SHP77 treated with DMSO at 0.1 percent for 48 hours (cell line): ENCODE measurements at regions not wholly inside any gene's neighbourhood (a gene's known extent, or its start where the extent isn't known, plus 50 kb on each side); places are given as distances from the start of the nearest gene placed in this dataset.

Experiments used
- DNase-seq: peaks from one replicate; lab custom pipeline; 2025; lab: John Stamatoyannopoulos, UW

DNA sequence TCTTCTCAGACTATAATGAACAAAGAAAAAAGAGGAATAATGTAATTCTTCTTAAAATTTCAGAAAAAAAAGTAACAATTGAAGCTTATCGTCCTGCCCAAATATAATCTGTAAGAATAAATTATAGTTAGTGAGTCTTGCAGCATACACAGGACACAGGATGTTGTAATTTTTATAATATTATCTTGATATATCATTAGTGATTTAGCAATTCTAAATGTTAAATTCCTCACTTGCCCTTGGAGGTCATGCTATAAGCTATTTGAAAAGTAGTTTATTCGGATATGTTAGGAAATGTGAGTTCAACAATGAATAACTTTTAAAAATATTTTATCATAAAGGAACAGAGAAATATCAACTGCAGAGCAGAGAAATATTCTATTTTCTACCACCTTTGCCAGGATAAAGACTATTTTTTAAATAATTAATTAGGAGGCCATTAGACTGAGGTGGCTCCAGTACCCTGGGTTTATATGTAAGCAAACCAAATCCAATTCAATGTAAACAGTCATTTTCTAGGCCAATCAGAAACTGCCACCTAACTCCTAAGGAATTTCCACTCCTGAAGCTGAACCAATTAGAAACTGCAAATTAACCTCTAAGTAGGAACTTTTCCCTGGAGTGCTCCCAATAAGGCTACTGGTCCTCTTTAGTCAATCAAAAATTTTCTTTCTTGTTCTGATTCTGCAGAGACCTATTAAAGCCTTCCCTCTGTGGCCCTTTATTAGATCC, 1109.3 kb downstream of the ROBO2 start:
- DNase-seq: no peak

DNA sequence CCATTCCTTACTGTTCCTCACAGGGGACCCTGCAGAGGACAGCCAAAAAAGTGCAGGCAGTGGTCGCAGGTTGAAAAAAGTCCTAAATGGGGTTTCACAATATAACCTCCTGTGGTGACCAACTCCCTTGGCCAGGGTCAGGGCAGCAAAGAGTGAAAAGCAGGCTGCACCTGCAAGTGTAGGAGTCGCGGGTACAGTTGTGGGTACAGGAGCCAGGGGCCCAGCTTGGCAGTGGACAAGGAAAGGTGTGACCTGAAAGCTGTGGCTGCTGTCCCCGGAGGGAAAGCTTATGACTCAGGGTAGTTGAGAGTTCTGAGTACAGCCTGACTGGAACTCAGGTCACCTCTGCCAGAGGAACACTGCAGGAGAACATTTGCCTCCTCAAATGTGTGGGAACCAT, 1114.1 kb downstream of the ROBO2 start:
- DNase-seq: no peak

DNA sequence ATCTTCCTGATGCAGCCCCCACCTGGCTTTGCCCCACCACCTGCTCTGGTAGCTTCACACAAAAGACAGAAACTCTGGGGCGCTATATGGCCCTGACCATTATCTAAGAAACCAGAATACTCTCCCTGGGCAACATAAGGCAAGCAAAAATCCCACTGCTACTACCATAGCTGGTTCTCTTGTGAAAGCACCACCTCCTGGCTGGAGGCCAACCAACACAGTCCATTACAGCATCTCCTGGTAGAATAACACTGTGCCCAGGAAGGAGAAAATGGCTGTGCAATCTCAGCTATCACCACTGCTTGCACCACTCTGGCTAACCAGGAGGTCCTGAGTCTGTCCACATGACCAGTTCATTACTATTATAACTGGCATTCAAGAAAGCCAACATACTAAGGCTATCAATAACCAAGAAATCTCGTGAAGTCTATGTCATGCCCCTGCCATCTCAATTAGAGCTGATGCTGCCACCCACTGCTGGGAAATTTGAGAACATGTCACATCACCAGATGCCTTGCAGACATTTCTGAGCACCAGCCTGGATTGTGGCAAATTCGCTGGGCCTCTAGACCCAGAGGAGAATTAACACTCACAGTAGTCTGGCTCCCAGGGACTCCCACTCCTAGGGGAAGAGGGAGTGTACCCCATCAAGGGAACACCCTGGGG, 1114.8 kb downstream of the ROBO2 start:
- DNase-seq: no peak

DNA sequence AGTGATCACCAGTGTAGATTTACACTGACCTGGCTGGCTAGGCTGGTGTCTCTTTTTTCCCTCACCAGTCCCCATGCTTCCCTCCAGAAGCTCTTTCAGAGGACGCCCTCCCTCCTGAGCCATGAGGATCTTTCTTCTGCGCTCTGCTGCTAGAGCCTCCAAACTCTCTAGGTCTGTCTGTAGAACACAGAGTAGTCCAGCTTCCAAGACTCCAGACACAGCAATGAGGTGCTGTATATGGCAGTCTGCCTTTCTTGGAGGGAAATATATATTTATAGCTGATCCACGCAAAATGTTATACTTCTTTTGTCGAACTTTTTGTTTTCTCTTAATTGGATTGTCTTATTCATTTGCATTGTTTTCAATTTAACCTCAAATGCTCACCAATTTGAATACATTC, 1121.8 kb downstream of the ROBO2 start:
- no peak for DNase-seq

DNA sequence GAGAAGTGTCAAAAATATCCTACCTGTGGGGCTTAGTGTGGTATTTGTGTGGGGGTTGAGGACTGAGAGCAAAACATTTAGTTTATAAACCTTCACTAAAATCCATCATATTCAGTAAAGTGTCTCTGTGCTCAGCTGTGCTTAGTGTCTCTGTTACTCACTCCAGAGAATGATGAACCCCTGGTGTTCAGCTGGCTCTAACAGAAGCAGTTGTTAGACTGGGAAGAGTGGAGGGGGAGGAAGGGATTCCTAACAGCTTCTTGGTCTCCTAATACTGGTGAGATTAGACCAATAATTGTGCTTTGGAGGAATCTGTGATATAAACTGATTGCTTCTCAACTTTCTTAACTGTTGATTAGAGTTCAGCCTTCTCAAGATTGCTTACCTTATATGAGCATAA, 1123.5 kb downstream of the ROBO2 start:
- no peak for DNase-seq

DNA sequence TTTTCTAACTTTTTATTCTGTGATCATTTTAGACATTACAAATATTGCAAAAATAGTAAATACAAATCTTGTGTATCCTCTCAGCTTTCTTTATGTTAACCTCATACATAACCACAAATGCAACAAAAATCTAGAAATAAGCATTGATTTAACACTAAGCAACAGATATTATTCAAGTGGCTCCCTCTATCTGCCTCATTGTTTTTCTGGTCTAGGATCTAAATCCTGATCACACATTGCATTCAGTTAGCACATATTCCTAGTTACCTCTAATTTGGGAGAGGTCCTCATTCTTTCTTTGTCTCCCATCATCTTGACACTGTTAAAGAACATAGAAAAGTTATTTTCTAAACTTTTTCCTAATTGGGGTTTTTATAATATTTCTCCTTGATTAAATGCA, 1126.0 kb downstream of the ROBO2 start:
- DNase-seq: no peak

DNA sequence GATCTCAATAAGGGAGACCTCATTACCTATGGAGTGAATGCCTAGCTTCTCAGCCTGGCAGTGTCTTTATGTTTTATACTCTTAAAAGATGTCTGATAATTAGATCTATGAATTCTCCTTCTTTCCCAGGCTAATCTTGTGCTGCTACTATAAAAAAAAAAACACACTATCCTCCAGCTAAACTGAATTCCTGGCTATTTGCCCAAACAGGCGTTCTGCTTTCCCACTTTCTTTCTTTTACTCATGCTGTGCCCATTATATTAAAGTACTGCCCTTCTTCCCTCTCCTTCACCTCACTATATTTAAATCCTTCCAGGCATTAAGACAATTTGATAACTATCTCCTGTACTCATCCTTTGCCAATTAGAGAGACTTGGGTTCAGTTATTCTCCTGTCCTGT, 1134.9 kb downstream of the ROBO2 start:
- no peak for DNase-seq

DNA sequence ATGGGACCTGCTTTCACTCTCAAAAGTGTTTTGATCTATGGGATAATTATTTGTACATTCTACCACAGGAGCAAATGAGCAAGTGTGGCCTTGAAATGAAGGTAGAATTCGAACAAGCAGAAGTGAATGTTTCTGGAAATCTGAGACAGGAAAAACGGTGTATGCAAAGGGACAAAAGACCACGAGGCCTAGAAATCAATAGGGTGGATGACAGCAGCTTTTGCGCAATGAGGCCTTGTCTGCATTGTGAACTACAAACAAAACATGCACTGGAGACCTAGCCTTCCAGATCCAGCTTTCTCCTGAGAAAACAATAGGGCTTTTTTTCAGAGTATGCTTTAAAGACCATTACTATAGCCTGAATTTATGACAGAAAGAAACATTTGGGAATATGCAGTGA, 1137.0 kb downstream of the ROBO2 start:
- DNase-seq: no peak

DNA sequence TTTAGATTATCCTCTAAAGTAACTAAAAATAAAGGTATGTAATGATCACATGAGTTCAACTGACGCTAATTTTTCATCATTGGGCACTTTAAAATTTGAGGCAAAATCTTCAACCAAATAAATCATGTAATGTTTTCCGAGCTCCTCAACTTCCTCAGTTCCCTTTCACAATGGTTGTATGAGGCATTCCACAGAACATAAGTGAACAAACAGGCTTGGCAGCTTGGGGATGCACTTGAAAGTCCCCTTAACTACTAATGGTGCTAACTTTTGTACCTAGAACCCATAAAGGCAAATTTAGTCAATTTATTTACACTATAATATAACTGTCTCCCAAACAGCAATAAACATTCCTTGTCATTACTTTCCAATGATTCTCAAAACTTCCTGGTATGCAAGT, 1137.9 kb downstream of the ROBO2 start:
- no peak for DNase-seq

DNA sequence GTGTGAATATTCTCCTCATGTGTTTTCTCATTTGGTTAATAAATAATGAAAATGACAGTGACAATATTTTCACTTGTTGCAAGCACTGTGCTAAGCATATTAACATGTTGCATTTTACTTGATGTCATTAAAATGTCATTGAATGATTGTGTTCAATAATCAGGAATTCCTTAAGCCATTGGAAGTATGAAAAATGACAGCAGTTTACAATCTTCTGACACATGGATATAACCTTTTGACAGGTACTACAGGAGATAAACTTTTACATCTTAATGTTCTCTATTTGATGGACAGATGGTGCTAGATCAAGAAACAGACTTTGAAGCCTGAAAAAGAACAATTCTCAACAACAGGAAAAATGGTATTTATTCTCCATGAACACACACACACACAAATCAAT, 1138.3 kb downstream of the ROBO2 start:
- no peak for DNase-seq

DNA sequence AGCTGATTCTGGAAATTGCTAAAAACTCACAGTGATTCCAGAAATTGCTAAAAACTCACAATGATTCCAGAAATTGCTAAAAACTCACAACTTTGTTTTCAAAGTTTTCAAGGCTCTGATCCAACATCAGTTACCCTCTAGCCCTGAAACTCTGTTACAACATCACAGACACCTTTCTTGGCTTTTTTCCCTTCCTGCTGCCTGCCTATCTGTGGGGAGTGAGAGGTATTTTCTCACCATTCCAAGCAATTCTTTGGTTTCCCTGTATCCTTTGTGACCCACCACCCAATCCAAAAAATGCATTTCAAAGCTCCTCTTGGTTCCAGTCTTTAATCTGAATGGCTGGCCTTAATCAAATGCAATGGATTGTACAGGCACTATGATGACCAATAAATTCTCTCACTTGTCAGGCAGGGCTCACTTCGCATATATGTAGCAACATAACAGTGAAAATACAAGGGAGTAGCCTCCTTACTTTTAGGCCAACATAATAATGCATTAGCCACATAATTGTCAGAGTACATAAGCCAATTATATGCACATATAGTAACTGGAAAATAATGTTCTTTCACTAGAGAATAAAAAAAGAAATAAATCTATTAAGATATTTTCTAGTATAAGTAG, 1139.0 kb downstream of the ROBO2 start:
- DNase-seq: no peak

DNA sequence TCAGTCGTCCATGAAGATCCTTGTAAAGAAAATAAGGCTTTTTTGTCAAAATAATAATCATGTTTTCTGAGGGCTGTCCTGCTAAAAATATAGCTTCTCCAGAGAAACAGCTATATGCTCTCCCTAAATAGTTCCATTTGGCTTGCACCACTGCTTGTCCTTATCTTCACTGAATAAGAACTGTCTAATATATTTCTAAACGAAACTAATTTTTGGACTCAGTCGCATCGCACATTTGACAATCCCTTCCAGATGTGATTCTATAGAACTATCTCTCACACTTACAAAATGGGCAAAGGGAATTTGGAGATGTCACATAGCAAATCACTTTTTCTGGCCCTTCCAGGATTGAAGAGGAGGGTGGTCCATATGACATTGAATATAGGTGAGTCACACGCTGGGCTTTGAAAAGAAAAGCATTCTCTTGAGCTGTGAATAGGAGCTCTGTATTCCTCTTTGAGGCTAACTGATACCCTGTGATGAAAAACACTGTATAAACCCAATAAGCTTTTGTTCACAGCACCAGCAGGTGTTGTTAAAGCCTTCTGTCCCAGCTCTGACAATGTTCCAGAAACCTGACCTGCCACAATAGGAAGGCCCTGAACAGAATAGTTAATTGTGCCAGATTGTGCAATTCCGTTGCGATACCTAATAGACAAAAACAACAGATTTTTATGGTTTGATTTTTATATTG, 1144.2 kb downstream of the ROBO2 start:
- no peak for DNase-seq

DNA sequence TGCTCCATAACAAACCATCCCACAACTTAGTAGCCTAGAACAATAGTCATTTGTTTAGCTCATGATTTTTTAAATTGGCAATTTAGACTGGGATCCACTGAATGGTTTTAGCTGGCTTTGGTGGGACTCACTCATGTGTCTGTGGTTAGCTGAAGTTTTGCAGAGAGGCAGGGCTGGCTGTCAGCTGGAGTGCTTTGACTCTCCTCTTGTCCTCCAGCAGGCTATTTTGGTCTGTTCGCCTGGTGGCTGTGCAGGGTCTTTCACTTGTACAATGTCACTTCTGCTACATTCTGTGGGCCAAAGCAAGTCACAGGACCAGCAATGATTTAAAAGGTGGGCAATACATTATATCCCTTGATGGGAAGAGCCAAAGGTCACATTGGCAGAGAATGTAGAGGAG, 1146.5 kb downstream of the ROBO2 start:
- no peak for DNase-seq

DNA sequence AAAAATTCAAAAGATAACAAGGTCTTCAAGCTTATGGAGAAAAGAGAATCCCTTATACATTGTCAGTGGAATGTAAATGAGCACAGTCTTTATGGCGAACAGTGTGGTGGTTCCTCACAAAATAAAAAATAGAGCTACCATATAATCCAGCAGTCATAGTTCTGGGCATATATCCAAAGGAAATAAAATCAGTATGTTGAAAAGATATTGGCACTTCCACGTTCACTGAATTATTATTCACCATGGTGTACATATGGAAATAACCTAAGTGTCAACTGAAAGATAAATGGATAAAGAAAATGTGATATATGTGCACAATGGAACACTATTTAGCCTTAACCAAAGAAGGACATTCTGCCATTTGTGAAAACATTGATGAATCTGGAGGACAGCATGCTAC, 1161.2 kb downstream of the ROBO2 start:
- no peak for DNase-seq

DNA sequence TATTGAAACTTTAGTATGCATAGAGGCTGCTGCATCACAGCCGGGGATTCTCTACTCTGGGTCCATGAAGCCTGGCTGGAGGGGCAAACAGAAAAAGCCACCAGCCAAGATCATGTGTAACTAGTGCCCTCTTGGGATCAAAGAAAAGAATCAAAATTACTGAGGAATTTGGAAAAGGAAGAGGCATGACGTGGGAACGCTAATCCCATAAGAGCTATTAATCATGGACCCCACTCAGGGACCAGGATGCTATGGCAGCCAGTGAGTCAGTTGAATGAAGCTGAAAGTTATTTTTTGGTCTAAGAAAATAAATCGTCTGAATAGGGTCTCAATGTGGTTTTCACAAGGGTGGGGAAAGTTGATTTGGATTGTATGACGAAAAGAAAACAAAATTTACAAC, 1165.1 kb downstream of the ROBO2 start:
- no peak for DNase-seq

DNA sequence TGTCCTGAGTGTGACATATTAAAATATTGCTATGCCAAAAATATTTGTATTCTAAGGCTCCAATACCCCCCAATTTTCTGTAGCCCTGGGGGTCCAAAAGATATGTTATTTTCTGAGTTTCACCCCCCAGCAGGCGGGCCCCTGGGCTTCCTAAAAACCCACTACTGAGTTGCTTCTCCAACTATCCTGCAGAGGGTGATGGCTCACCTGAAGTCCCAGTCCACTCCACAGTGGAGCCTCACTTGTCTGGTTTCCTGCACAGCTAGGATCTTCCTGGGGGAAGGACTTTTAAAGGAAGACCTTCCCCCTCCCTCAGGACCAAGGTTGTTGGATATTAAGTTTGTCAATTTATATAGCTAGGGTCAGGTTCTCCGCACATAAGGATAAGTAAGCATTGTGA, 1181.4 kb downstream of the ROBO2 start:
- no peak for DNase-seq

DNA sequence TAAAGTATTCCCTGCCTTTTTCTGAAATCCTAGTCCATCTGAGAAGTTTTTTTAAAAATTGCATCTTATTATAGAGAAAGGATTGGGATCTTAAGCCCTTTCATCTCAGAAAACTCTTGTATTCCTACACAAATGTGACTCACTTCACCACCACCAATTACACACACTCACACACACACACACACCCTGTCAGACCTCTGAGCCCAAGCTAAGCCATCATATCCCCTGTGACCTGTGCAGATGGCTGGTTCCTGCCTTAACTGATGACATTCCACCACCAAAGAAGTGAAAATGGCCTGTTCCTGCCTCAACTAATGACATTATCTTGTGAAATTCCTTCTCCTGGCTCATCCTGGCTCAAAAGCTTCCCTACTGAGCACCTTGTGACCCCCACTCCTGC, 1181.9 kb downstream of the ROBO2 start:
- no peak for DNase-seq

DNA sequence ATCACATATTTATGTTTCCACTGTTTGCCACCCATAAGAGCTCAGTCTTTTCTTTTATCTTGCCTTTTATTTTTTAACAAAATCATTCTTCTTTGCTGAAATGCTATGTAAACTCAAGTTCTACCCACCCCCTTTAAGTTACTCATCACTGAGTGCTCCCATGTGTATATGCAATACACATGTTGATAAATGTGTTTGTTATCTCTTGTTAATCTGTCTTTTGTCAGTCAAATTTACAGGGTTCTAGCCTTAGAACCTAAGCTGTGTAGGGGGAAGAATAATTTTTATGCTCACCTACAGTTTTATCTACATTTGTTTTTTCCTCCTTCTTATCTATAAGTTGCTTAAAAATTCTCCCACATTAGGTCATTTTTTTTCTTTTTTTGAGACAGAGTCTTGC, 1195.9 kb downstream of the ROBO2 start:
- DNase-seq: no peak

DNA sequence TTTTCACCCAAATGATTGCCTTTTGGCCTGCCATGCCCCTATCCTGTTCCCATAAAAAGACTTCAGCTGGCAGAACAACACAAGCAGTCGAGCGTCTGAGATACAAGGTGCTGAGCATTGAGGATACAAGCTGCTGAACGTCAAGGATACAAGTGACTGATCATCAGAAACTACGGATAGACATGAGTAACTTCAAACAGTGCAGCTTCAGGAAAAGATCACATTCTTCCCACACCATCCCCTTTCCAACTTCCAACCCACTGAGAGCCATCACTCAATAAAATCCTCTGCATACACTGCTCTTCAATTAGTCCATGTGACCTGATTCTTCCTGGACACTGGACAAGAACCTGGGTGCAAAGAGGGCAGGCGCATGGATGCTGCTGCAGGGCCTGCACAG, 1198.9 kb downstream of the ROBO2 start:
- no peak for DNase-seq

DNA sequence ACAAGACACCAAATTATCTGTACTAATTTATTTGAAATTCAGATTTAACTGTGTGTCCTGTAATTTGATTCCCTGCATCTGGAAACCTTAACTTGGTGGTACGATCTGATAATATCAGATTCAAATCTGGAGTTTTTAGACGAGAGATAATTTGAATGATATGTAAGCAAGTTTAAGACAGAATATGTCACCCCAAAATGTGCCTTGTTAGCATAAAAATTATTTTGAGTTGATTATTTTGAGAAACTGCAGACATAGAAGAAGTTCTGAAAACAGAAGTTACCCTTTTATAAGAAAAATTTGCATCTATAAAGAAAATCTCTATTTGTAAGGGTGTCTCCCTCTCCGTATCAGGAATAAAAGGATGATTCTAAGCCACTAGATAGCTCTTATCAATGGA, 1202.8 kb downstream of the ROBO2 start:
- no peak for DNase-seq

DNA sequence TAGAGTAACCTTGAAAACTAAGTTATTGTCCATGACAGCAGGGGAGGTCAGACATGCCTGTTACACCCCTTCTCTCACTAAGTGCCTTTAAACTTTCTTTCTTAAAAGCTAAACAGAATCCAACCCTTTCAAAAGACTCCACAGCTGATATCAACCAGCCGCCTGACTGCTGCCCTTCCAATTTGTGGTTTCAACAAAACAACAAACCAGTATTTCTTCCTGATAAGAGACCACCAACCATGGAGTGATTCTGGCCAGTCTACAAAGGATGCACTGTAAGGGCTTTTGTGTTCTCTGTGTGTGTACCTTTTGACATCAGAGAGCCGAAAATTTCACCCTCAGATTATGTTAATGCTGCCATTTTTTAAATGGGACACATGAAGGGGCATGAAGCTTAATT, 1204.2 kb downstream of the ROBO2 start:
- no peak for DNase-seq

DNA sequence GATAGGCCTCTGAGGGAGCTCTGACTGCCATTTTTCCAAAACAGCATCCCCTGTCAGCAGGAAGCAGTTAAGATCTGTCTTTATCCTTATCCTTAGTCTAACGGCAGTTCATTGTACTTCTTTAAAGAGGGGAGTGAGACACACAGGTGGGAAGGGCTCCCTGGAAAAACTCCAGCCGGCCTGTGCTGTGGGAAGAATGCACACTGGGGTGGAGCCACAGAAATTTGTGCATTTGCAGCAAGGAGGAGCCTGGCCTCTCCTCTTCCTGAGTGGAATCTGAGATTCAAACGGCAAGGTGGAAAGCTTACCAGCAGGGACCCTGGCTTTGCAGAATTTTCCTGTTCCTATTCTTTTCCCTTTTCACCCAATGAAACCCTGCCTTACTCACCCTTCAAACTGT, 1209.4 kb downstream of the ROBO2 start:
- DNase-seq: no peak

DNA sequence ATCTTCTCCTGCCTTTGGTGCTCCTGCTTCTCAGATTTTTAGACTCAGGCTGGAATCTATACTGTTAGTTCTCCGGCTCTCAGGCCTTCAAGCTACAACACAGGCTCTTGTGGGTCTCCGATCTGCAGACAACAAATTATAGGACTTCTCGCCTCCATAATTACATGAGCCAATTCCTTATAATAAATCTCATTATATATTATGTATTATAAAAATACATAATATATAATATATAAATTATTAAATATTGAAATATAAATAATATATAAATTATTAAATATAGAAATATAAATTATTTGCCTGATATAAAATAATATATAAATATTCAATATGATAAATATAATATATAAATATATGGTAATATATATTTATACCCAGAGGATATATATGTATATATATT, 1214.0 kb downstream of the ROBO2 start:
- no peak for DNase-seq
